ENCODE measurements at regions not wholly inside any gene's neighbourhood (a gene's known extent, or its start where the extent isn't known, plus 50 kb on each side); places are given as distances from the start of the nearest gene placed in this dataset.

DNA sequence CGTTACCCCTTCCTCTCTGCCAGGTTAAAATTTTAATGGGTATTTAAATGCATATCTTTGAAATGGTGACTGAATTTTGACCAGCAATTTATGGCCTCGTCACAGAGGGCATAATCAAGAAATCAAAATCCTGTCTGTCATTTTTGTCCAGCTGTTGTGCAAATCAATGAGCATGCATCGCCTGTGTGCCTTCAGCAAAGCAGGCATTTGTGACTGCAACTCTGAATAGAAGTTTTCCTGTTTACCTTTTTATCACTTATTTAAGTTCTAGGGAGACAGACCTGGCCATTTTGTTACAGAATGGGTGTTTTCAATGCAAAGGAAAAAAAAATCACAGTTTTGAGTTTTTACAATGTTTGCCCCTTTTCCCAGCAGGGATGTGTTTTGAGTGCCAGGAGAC lies 107.4 kb downstream of the PPM1A start:
- WGBS = 80% methylated on average over 3 of the region's 3 CpGs

More for the DNA sequence above, 107.4 kb downstream of the PPM1A start:
- no peak for DNase-seq (ENCODE audit: low spot score)
- TF ChIP-seq NR2F2 (IDR thresholded peaks at IDR 0.05) = no peak
- no peak for TF ChIP-seq EGR1 (IDR thresholded peaks at IDR 0.05; ENCODE audit: low read depth in 2 of 2)
- TF ChIP-seq SP1 (IDR thresholded peaks at IDR 0.05) = no peak
- TF ChIP-seq FOXA1 (IDR thresholded peaks at IDR 0.05) = no peak
- TF ChIP-seq, protein P1, sequence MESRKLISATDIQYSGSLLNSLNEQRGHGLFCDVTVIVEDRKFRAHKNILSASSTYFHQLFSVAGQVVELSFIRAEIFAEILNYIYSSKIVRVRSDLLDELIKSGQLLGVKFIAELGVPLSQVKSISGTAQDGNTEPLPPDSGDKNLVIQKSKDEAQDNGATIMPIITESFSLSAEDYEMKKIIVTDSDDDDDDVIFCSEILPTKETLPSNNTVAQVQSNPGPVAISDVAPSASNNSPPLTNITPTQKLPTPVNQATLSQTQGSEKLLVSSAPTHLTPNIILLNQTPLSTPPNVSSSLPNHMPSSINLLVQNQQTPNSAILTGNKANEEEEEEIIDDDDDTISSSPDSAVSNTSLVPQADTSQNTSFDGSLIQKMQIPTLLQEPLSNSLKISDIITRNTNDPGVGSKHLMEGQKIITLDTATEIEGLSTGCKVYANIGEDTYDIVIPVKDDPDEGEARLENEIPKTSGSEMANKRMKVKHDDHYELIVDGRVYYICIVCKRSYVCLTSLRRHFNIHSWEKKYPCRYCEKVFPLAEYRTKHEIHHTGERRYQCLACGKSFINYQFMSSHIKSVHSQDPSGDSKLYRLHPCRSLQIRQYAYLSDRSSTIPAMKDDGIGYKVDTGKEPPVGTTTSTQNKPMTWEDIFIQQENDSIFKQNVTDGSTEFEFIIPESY (IDR thresholded peaks at IDR 0.05) = no peak
- TF ChIP-seq, protein P2, sequence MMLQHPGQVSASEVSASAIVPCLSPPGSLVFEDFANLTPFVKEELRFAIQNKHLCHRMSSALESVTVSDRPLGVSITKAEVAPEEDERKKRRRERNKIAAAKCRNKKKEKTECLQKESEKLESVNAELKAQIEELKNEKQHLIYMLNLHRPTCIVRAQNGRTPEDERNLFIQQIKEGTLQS (IDR thresholded peaks at IDR 0.05) = no peak
- no peak for TF ChIP-seq RAD21 (IDR thresholded peaks at IDR 0.05)
- TF ChIP-seq RXRA (IDR thresholded peaks at IDR 0.05) = no peak
- no peak for TF ChIP-seq GABPA (IDR thresholded peaks at IDR 0.05 in 1 of 2, conservative IDR thresholded peaks at IDR 0.05 in 1 of 2)
- TF ChIP-seq, protein P3, sequence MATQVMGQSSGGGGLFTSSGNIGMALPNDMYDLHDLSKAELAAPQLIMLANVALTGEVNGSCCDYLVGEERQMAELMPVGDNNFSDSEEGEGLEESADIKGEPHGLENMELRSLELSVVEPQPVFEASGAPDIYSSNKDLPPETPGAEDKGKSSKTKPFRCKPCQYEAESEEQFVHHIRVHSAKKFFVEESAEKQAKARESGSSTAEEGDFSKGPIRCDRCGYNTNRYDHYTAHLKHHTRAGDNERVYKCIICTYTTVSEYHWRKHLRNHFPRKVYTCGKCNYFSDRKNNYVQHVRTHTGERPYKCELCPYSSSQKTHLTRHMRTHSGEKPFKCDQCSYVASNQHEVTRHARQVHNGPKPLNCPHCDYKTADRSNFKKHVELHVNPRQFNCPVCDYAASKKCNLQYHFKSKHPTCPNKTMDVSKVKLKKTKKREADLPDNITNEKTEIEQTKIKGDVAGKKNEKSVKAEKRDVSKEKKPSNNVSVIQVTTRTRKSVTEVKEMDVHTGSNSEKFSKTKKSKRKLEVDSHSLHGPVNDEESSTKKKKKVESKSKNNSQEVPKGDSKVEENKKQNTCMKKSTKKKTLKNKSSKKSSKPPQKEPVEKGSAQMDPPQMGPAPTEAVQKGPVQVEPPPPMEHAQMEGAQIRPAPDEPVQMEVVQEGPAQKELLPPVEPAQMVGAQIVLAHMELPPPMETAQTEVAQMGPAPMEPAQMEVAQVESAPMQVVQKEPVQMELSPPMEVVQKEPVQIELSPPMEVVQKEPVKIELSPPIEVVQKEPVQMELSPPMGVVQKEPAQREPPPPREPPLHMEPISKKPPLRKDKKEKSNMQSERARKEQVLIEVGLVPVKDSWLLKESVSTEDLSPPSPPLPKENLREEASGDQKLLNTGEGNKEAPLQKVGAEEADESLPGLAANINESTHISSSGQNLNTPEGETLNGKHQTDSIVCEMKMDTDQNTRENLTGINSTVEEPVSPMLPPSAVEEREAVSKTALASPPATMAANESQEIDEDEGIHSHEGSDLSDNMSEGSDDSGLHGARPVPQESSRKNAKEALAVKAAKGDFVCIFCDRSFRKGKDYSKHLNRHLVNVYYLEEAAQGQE (IDR thresholded peaks at IDR 0.05) = no peak
- TF ChIP-seq JUND (IDR thresholded peaks at IDR 0.05) = no peak
- TF ChIP-seq, protein P4, sequence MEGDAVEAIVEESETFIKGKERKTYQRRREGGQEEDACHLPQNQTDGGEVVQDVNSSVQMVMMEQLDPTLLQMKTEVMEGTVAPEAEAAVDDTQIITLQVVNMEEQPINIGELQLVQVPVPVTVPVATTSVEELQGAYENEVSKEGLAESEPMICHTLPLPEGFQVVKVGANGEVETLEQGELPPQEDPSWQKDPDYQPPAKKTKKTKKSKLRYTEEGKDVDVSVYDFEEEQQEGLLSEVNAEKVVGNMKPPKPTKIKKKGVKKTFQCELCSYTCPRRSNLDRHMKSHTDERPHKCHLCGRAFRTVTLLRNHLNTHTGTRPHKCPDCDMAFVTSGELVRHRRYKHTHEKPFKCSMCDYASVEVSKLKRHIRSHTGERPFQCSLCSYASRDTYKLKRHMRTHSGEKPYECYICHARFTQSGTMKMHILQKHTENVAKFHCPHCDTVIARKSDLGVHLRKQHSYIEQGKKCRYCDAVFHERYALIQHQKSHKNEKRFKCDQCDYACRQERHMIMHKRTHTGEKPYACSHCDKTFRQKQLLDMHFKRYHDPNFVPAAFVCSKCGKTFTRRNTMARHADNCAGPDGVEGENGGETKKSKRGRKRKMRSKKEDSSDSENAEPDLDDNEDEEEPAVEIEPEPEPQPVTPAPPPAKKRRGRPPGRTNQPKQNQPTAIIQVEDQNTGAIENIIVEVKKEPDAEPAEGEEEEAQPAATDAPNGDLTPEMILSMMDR (IDR thresholded peaks at IDR 0.05; ENCODE audit: low read depth, low read length, missing input control) = no peak
- TF ChIP-seq HNF4G (IDR thresholded peaks at IDR 0.05) = no peak
- TF ChIP-seq, protein P5, sequence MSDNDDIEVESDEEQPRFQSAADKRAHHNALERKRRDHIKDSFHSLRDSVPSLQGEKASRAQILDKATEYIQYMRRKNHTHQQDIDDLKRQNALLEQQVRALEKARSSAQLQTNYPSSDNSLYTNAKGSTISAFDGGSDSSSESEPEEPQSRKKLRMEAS (IDR thresholded peaks at IDR 0.05) = no peak
- TF ChIP-seq TAF1 (conservative IDR thresholded peaks at IDR 0.05) = no peak
- no peak for TF ChIP-seq YY1 (IDR thresholded peaks at IDR 0.05)
- no peak for TF ChIP-seq HNF4A (conservative IDR thresholded peaks at IDR 0.05)
- no peak for TF ChIP-seq FOXA2 (IDR thresholded peaks at IDR 0.05)
- Histone ChIP-seq H3K9me3 (ENCODE audit: control insufficient read depth in 4 of 4, low read length in 3 of 4) (no peaks in the 10 kb centered on the region), H3K4me3 (ENCODE audit: low read depth in 1 of 3, low read length in 3 of 3) (no peak overlapping the region), H3K4me1 (ENCODE audit: control insufficient read depth in 4 of 4, insufficient read depth in 4 of 4, low read length in 3 of 4) (no peaks in the 10 kb centered on the region), H3K27me3 (ENCODE audit: control insufficient read depth in 4 of 4, insufficient read depth in 4 of 4, low read length in 3 of 4) (no peaks in the 10 kb centered on the region), H3K36me3 (ENCODE audit: control insufficient read depth in 4 of 4, insufficient read depth in 3 of 4, low read depth in 1 of 4, low read length in 3 of 4) (no peaks in the 10 kb centered on the region), H3K27ac (ENCODE audit: low read depth in 1 of 2, low read length in 2 of 2) (no peak overlapping the region), H3K9ac (ENCODE audit: low read depth in 1 of 2, low read length in 2 of 2) (no peak overlapping the region)
